ENCODE measurements at regions not wholly inside any gene's neighbourhood (a gene's known extent, or its start where the extent isn't known, plus 50 kb on each side); places are given as distances from the start of the nearest gene placed in this dataset.

GRCh38 chr3:154931484-154931883, 148.6 kb upstream of the MME start:
- TF ChIP-seq CTCF (IDR thresholded peaks at IDR 0.05; ENCODE audit: low read depth, low read length), result no peak
- no peak for TF ChIP-seq EZH2phosphoT487 (IDR thresholded peaks at IDR 0.05; ENCODE audit: low read depth)
